Smooth muscle cell (in vitro differentiated cells): ENCODE measurements at regions not wholly inside any gene's neighbourhood (a gene's known extent, or its start where the extent isn't known, plus 50 kb on each side); places are given as distances from the start of the nearest gene placed in this dataset.
"Not testable (repeated sequence)": the region's sequence is repeated elsewhere in the genome, so short reads cannot be mapped to it uniquely, and the experiment has no call there.

ENCODE experiments used
- DNase-seq: peaks from one replicate; lab custom pipeline; 2025; ENCODE audit not compliant: unreplicated experiment; lab: John Stamatoyannopoulos, UW
- H2AFZ ChIP-seq: fragments of 200-600 bp; sonication (generic); 2 replicates; pipeline ENCODE4 v1.6.0; 2016; ENCODE audit warnings: antibody characterized with exemption, low read depth, mild to moderate bottlenecking
- H3F3A ChIP-seq: fragments of 200-600 bp; sonication (generic); 2 replicates; pipeline ENCODE4 v1.6.0; 2017; ENCODE audit warnings: antibody characterized with exemption, low read depth
- H3K27ac ChIP-seq: fragments of 200-600 bp; sonication (generic); 2 replicates; pipeline ENCODE4 v1.5.1; 2016; ENCODE audit warnings: low read depth, mild to moderate bottlenecking
- H3K27me3 ChIP-seq: fragments of 200-600 bp; sonication (generic); 2 replicates; pipeline ENCODE4 v1.6.1; 2016; ENCODE audit warnings: low read depth, mild to moderate bottlenecking
- H3K36me3 ChIP-seq: fragments of 200-600 bp; sonication (generic); 2 replicates; pipeline ENCODE4 v1.5.1; 2016; ENCODE audit warnings: low read depth
- H3K4me1 ChIP-seq: fragments of 200-600 bp; sonication (generic); 2 replicates; pipeline ENCODE4 v1.5.1; 2016; ENCODE audit warnings: low read depth
- H3K4me2 ChIP-seq: fragments of 200-600 bp; sonication (generic); 2 replicates; pipeline ENCODE4 v1.6.0; 2016; ENCODE audit warnings: mild to moderate bottlenecking
- H3K4me3 ChIP-seq: fragments of 200-600 bp; sonication (generic); 2 replicates; pipeline ENCODE4 v1.5.1; 2016; ENCODE audit warnings: mild to moderate bottlenecking
- H3K79me2 ChIP-seq: fragments of 200-600 bp; sonication (generic); 2 replicates; pipeline ENCODE4 v1.6.0; 2016; ENCODE audit warnings: low read depth, mild to moderate bottlenecking
- H3K9ac ChIP-seq: fragments of 200-600 bp; sonication (generic); 2 replicates; pipeline ENCODE4 v1.6.0; 2016; ENCODE audit warnings: low read depth
- H3K9me3 ChIP-seq: fragments of 200-600 bp; sonication (generic); replicated peaks from 2 replicates; pipeline ENCODE4 v1.5.1; 2016; ENCODE audit warnings: low read depth
- H4K20me1 ChIP-seq: fragments of 200-600 bp; sonication (generic); 2 replicates; pipeline ENCODE4 v1.6.0; 2016; ENCODE audit warnings: low read depth
- WGBS: methylation state at CpG from one replicate; pipeline ENCODE4 v1.1.7; 2016; ENCODE audit warnings: low lambda C conversion rate; 5-methylcytosine and 5-hydroxymethylcytosine counted together
- TF ChIP-seq, protein P1 (sequence below): fragments of 200-600 bp; sonication (generic); IDR thresholded peaks from 2 replicates; pipeline ENCODE4 v1.5.1; 2017; ENCODE audit warnings: borderline replicate concordance, mild to moderate bottlenecking, antibody characterized with exemption; ENCODE audit not compliant: insufficient read depth, poor library complexity, severe bottlenecking

DNA sequence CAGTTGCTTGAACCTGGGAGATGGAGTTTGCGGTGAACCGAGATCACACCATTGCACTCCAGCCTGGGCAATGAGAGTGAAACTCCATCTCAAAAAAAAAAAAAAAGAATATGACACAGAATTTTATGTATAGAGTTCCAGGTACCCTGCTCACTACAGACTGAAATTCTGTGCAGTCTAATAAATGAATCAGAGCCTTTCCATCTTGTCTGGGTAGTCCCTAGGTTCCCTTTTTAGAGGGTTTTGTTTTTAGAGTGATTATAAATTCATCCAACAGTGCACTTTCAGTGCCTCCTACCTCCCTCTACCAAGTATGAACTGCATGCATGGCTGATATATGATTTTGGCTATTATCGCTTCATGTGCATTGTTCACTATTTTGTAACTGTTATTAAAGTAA is 107.9 kb upstream of the FBXO28 start:
- H3K9ac ChIP-seq, DNase-seq, H3K4me1 ChIP-seq, H3K4me2 ChIP-seq, H3K27me3 ChIP-seq, H3K4me3 ChIP-seq, H3K27ac ChIP-seq, H2AFZ ChIP-seq, H3F3A ChIP-seq, H4K20me1 ChIP-seq, H3K9me3 ChIP-seq, H3K79me2 ChIP-seq: not testable (repeated sequence)
- WGBS: 98% methylated on average over 3 of the region's 3 CpGs
- peaks cover 12% of the 10 kb centered on the region for H3K36me3 ChIP-seq

DNA sequence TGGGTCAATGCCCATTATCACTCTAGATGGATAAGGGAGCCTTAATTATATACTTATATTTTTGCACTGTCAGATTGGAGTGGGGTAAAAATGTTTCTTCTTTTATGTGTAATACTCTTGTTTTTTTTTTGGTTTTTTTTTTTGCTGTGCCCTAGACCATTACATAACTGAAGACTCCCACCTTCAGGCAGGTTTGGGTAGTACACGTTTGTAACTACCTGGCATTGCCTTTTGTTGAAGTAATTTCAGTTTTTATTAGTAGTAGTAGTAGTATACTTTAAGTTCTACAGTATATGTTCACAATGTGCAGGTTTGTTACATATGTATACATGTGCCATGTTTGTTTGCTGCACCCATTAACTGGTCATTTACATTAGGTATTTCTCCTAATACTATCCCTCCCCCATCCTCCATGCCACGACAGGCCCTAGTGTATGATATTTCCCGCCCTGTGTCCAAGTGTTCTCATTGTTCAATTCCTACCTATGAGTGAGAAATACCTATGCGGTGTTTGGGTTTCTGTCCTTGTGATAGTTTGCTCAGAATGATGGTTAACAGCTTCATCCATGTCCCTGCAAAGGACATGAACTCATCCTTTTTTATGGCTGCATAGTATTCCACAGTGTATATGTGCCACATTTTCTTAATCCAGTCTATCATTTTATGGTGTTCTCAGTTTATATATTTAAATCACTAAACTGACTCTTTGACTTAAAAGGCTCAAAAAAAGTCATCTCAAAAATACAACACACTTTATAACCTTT is 109.2 kb upstream of the FBXO28 start:
- H3K36me3 ChIP-seq: peaks cover 12% of the 10 kb centered on the region
- WGBS: 85% methylated on average over 4 of the region's 4 CpGs
- not testable (repeated sequence) for H3K4me2 ChIP-seq, H4K20me1 ChIP-seq, H3K4me3 ChIP-seq, H2AFZ ChIP-seq, H3K4me1 ChIP-seq, H3K9me3 ChIP-seq, H3F3A ChIP-seq, H3K9ac ChIP-seq, H3K27ac ChIP-seq, H3K27me3 ChIP-seq, H3K79me2 ChIP-seq, DNase-seq
- TF ChIP-seq, protein P1, sequence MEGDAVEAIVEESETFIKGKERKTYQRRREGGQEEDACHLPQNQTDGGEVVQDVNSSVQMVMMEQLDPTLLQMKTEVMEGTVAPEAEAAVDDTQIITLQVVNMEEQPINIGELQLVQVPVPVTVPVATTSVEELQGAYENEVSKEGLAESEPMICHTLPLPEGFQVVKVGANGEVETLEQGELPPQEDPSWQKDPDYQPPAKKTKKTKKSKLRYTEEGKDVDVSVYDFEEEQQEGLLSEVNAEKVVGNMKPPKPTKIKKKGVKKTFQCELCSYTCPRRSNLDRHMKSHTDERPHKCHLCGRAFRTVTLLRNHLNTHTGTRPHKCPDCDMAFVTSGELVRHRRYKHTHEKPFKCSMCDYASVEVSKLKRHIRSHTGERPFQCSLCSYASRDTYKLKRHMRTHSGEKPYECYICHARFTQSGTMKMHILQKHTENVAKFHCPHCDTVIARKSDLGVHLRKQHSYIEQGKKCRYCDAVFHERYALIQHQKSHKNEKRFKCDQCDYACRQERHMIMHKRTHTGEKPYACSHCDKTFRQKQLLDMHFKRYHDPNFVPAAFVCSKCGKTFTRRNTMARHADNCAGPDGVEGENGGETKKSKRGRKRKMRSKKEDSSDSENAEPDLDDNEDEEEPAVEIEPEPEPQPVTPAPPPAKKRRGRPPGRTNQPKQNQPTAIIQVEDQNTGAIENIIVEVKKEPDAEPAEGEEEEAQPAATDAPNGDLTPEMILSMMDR: peak; percentile 26

DNA sequence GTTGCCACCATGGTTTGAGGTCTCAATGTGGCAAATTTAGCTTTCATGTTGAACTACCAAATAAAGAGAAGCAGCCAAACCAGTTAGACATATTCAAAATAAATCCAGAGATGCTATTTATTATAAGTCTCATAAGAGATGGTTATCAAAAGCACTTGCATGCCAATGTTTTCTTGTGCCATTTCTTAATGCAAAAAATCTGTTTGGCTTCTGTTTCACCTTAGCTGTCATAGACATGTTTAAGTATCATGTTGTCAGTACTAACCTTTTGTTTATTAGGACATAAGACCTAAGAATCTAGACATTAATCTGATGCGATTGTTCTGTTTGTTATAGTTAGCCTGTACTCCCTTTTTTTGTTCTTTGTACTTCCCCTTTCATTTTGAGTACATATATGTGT is 110.0 kb upstream of the FBXO28 start:
- WGBS: 0% methylated on average over 1 of the region's 1 CpG
- not testable (repeated sequence) for H3K27me3 ChIP-seq, H3K4me1 ChIP-seq, H3K27ac ChIP-seq, H3K79me2 ChIP-seq, H3K4me2 ChIP-seq, H3K9ac ChIP-seq, H3F3A ChIP-seq, H2AFZ ChIP-seq, H3K4me3 ChIP-seq, DNase-seq, H3K9me3 ChIP-seq, H4K20me1 ChIP-seq
- peaks cover 12% of the 10 kb centered on the region for H3K36me3 ChIP-seq

DNA sequence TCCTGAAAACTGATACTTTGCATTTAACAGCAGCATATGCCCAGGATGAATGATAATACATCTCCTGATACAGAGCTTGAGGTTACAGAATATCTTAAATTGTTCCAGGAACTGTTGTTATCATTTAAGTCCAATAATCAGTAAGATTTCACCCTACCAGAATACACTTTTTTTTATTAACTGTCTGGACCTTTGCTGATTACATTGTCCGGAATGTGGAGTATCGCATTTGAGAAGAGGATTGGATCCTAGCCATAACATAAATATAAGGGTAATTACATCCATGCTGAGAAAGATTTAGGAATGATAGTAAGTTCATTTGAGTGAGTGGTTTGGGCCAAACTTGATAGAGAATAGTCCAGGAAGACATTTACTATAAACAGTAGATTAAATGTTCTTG is 112.2 kb upstream of the FBXO28 start:
- not testable (repeated sequence) for H3K27me3 ChIP-seq, H2AFZ ChIP-seq, H3K4me2 ChIP-seq, H3K4me3 ChIP-seq, H3K9me3 ChIP-seq, H3K27ac ChIP-seq, DNase-seq, H3K4me1 ChIP-seq, H3F3A ChIP-seq, H3K36me3 ChIP-seq, H3K9ac ChIP-seq
- 79% methylated on average over 2 of the region's 2 CpGs for WGBS
- H4K20me1 ChIP-seq: peaks cover 14% of the 10 kb centered on the region
- peaks cover 14% of the 10 kb centered on the region for H3K79me2 ChIP-seq

DNA sequence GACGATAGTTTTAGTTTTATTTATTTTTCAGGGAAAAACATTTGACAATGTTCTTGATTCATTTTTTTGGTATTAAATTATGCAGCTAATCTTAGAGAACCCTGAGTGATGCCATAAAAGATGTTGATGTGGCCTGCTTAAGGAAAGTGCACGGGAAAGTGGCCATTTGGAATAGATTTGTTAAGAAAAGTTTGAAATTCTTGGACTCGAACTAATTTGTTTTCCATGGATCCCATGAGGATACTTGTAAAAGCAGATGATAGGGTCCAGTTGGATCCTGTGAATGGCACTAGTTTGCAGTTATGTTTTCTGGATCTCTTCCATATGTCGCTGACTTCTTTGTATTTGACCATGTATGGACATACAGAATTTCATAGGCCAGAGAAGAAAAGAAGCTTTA is 114.2 kb upstream of the FBXO28 start:
- H3K9me3 ChIP-seq, H3K9ac ChIP-seq, H3K4me3 ChIP-seq, H3K4me1 ChIP-seq, H2AFZ ChIP-seq, H3K36me3 ChIP-seq, DNase-seq, H3K27me3 ChIP-seq, H3K27ac ChIP-seq, H3K4me2 ChIP-seq, H3F3A ChIP-seq: not testable (repeated sequence)
- 98% methylated on average over 4 of the region's 4 CpGs for WGBS
- H4K20me1 ChIP-seq: peaks cover 19% of the 10 kb centered on the region
- peaks cover 24% of the 10 kb centered on the region for H3K79me2 ChIP-seq

DNA sequence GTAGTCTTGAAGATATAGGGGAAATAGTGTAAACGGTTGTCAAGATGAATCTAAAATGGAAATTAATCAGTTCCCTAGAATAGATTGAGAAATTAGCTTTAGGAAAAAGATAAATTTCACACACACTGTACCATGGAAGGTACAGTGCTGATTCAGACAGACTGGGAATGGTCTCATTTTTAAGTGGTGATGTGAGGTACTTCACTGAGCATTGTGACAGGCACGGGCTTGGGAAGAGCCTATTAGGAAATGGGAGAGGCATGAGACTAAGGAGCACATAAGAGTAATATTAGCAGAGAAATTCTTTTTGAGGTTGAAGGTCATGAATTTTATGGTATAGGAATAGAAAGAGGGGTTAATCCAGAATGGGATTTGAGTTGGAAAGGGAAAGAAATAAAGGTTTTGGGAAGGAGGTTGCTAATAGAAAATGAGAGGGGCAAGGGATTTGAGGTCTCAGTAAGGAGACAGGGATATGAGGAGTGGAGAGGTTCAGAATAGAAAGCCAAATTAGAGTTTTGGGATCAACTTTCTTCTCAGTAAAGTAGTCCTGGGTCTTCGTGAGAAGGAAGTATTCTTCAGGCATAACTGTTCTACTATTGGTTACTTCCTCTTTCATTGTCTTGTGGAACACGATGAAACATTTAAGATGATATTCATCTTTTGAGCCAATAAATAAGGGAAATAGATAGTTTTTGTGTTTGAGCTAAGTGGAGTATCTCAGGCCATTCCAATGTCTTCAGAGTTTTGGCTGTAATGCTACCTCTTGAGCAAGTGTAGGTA is 115.0 kb upstream of the FBXO28 start:
- H3K27ac ChIP-seq: peak overlapping the region; percentile 57
- H3K4me3 ChIP-seq, H3F3A ChIP-seq, H3K4me2 ChIP-seq, H3K27me3 ChIP-seq, H3K9me3 ChIP-seq, H2AFZ ChIP-seq, H3K4me1 ChIP-seq, H3K9ac ChIP-seq, DNase-seq, H3K36me3 ChIP-seq: not testable (repeated sequence)
- peaks cover 19% of the 10 kb centered on the region for H4K20me1 ChIP-seq
- 88% methylated on average over 4 of the region's 4 CpGs for WGBS
- peaks cover 26% of the 10 kb centered on the region for H3K79me2 ChIP-seq

DNA sequence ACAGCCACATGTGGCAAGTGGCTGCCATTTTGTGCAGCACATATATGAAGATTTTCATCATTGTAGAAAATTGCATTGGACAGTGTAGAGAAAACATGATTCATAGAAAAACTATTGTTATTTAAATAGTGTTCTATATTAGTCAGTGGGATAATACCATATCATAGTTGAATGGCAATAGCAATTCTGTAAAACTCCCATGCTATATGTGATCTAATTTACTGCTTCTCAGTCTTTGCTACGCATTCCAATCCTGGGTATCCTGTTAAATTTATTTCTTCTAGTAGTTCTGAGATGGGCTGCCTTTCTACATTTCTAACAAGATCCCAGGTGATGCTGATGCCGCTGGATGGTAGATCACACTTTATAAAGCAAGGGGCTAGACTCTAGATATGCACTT is 117.5 kb upstream of the FBXO28 start:
- H3F3A ChIP-seq, H3K27me3 ChIP-seq, H3K9ac ChIP-seq, H3K4me2 ChIP-seq, H3K4me1 ChIP-seq, H3K27ac ChIP-seq, DNase-seq, H2AFZ ChIP-seq, H3K9me3 ChIP-seq, H3K36me3 ChIP-seq, H3K4me3 ChIP-seq: not testable (repeated sequence)
- peaks cover 19% of the 10 kb centered on the region for H4K20me1 ChIP-seq
- 96% methylated on average over 2 of the region's 2 CpGs for WGBS
- H3K79me2 ChIP-seq: peaks cover 35% of the 10 kb centered on the region
